ENCODE measurements at regions not wholly inside any gene's neighbourhood (a gene's known extent, or its start where the extent isn't known, plus 50 kb on each side); places are given as distances from the start of the nearest gene placed in this dataset.

- TF ChIP-seq REST (IDR thresholded peaks at IDR 0.05; ENCODE audit: low read depth), result no peak
- TF ChIP-seq MAX (IDR thresholded peaks at IDR 0.05), result no peak
- TF ChIP-seq CREB1 (IDR thresholded peaks at IDR 0.05; ENCODE audit: low read depth), result no peak
- TF ChIP-seq FOXM1 (IDR thresholded peaks at IDR 0.05; ENCODE audit: borderline replicate concordance, low read depth), result no peak
- TF ChIP-seq ZBTB7A (IDR thresholded peaks at IDR 0.05; ENCODE audit: low read depth), result no peak
- no peak for TF ChIP-seq EGR1 (IDR thresholded peaks at IDR 0.05)
- TF ChIP-seq TCF12 (IDR thresholded peaks at IDR 0.05; ENCODE audit: low read depth), result no peak
- TF ChIP-seq CEBPB (IDR thresholded peaks at IDR 0.05), result no peak
- TF ChIP-seq RAD21 (IDR thresholded peaks at IDR 0.05; ENCODE audit: low read depth), result no peak
- TF ChIP-seq NFIC (IDR thresholded peaks at IDR 0.05), result no peak
- TF ChIP-seq EP300 (IDR thresholded peaks at IDR 0.05; ENCODE audit: borderline replicate concordance), result no peak
- no peak for TF ChIP-seq YY1 (IDR thresholded peaks at IDR 0.05; ENCODE audit: low read depth)
- no peak for TF ChIP-seq TEAD4 (IDR thresholded peaks at IDR 0.05)
- no peak for TF ChIP-seq TAF1 (IDR thresholded peaks at IDR 0.05; ENCODE audit: low read depth)
- TF ChIP-seq, protein P1, sequence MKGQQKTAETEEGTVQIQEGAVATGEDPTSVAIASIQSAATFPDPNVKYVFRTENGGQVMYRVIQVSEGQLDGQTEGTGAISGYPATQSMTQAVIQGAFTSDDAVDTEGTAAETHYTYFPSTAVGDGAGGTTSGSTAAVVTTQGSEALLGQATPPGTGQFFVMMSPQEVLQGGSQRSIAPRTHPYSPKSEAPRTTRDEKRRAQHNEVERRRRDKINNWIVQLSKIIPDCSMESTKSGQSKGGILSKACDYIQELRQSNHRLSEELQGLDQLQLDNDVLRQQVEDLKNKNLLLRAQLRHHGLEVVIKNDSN (IDR thresholded peaks at IDR 0.05), result no peak
Observed at GRCh38 chr12:107543841-107544240, 141.8 kb upstream of the PWP1 start.

GRCh38 chr12:107544937-107545336 lies 140.7 kb upstream of the PWP1 start:
- TF ChIP-seq CREB1 (IDR thresholded peaks at IDR 0.05; ENCODE audit: low read depth) (no peak), FOXM1 (IDR thresholded peaks at IDR 0.05; ENCODE audit: borderline replicate concordance, low read depth) (no peak), RAD21 (IDR thresholded peaks at IDR 0.05; ENCODE audit: low read depth) (no peak), CEBPB (IDR thresholded peaks at IDR 0.05) (no peak), TEAD4 (IDR thresholded peaks at IDR 0.05) (no peak), EGR1 (IDR thresholded peaks at IDR 0.05) (no peak), TCF12 (IDR thresholded peaks at IDR 0.05; ENCODE audit: low read depth) (no peak), MAX (IDR thresholded peaks at IDR 0.05) (no peak), YY1 (IDR thresholded peaks at IDR 0.05; ENCODE audit: low read depth) (no peak), EP300 (IDR thresholded peaks at IDR 0.05; ENCODE audit: borderline replicate concordance) (no peak), TAF1 (IDR thresholded peaks at IDR 0.05; ENCODE audit: low read depth) (no peak), NFIC (IDR thresholded peaks at IDR 0.05) (no peak), ZBTB7A (IDR thresholded peaks at IDR 0.05; ENCODE audit: low read depth) (no peak), REST (IDR thresholded peaks at IDR 0.05; ENCODE audit: low read depth) (no peak)
- TF ChIP-seq, protein P1 (IDR thresholded peaks at IDR 0.05), result no peak

- TF ChIP-seq RAD21 (IDR thresholded peaks at IDR 0.05; ENCODE audit: low read depth) (no peak), EGR1 (IDR thresholded peaks at IDR 0.05) (no peak), YY1 (IDR thresholded peaks at IDR 0.05; ENCODE audit: low read depth) (no peak)
Observed at GRCh38 chr12:107545737-107546353, 139.8 kb upstream of the PWP1 start.

- TF ChIP-seq TEAD4 (IDR thresholded peaks at IDR 0.05) (no peak), CREB1 (IDR thresholded peaks at IDR 0.05; ENCODE audit: low read depth) (no peak), TAF1 (IDR thresholded peaks at IDR 0.05; ENCODE audit: low read depth) (no peak), REST (IDR thresholded peaks at IDR 0.05; ENCODE audit: low read depth) (no peak), CEBPB (IDR thresholded peaks at IDR 0.05) (no peak)
Observed at GRCh38 chr12:107547389-107547788, 138.2 kb upstream of the PWP1 start.

All from Ishikawa (cell line).